Activated naive CD8-positive, alpha-beta T cell treated with anti-CD3 and anti-CD28 coated beads, Interleukin-2, amount 50 U/mL, for 24 hours (primary cell): ENCODE measurements at regions not wholly inside any gene's neighbourhood (a gene's known extent, or its start where the extent isn't known, plus 50 kb on each side); places are given as distances from the start of the nearest gene placed in this dataset.

Source experiments
- ATAC-seq: fragments of 150-1000 bp; cut with Tn5 transposase; one replicate; pipeline ENCODE4 v1.10.0; 2021
- DNase-seq: peaks from one replicate; pipeline ENCODE4 v3.0.0; 2021
- H3K27ac Mint-ChIP-seq: one replicate; pipeline ENCODE4 v1.8.0; 2021; ENCODE audit warnings: mild to moderate bottlenecking, mixed read lengths
- H3K27me3 Mint-ChIP-seq: one replicate; pipeline ENCODE4 v1.8.0; 2021; ENCODE audit warnings: mixed read lengths
- H3K36me3 Mint-ChIP-seq: one replicate; pipeline ENCODE4 v1.8.0; 2021; ENCODE audit warnings: low read depth, mixed read lengths
- H3K4me1 Mint-ChIP-seq: one replicate; pipeline ENCODE4 v1.8.0; 2021; ENCODE audit warnings: mixed read lengths
- H3K4me3 Mint-ChIP-seq: one replicate; pipeline ENCODE4 v1.8.0; 2021; ENCODE audit warnings: mild to moderate bottlenecking, moderate library complexity, mixed read lengths
- H3K9me3 Mint-ChIP-seq: one replicate; pipeline ENCODE4 v1.8.0; 2021; ENCODE audit warnings: mixed read lengths

DNA sequence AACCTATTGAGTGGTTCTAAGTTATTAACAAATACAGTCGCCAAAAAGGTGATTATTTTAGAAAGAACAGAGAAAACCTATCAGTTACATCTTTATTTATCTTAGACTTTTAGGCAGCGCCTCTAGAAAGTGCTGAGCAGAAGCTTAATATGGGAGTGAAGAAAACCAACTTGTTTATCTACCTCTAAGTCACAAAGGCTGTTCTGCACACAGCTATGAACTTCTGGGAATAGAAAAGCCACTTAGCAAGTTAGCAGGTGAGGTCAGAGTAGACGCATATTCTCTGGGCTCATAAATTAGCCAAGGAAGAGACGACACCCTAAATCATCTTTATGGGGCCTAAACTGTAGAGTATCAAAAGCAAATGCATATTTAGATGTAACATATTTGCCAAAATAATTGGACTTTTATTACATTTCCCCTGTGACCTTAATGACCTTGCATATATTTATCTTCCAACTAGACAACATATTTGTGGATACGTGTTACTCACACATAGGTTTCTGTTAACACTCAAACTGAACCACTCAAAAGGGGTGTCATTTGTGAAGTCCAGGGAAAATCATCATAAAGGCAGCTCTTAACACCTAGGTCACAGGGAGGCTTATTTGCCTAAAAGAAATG lies 267.1 kb downstream of the ADGB start:
- H3K9me3 Mint-ChIP-seq: no peaks in the 10 kb centered on the region
- DNase-seq (no peak), ATAC-seq (no peak)
- H3K27ac Mint-ChIP-seq: no peak overlapping the region
- H3K27me3 Mint-ChIP-seq: peaks cover 7% of the 10 kb centered on the region
- H3K4me3 Mint-ChIP-seq: no peak overlapping the region
- peaks cover 4% of the 10 kb centered on the region for H3K4me1 Mint-ChIP-seq
- no peaks in the 10 kb centered on the region for H3K36me3 Mint-ChIP-seq

- ATAC-seq (no peak), DNase-seq (no peak)
- no peak overlapping the region for H3K27ac Mint-ChIP-seq
- H3K27me3 Mint-ChIP-seq: peaks cover 7% of the 10 kb centered on the region
- no peaks in the 10 kb centered on the region for H3K36me3 Mint-ChIP-seq
- H3K4me1 Mint-ChIP-seq: peaks cover 10% of the 10 kb centered on the region
- no peaks in the 10 kb centered on the region for H3K9me3 Mint-ChIP-seq
- no peak overlapping the region for H3K4me3 Mint-ChIP-seq
Observed at GRCh38 chr6:146866731-146867414, 268.1 kb downstream of the ADGB start.

GRCh38 chr6:146868671-146869209 lies 270.0 kb downstream of the ADGB start:
- no peaks in the 10 kb centered on the region for H3K36me3 Mint-ChIP-seq
- no peaks in the 10 kb centered on the region for H3K9me3 Mint-ChIP-seq
- ATAC-seq (no peak), DNase-seq (no peak)
- no peak overlapping the region for H3K4me3 Mint-ChIP-seq
- peaks cover 16% of the 10 kb centered on the region for H3K4me1 Mint-ChIP-seq
- H3K27me3 Mint-ChIP-seq: peaks cover 7% of the 10 kb centered on the region
- H3K27ac Mint-ChIP-seq: no peak overlapping the region

GRCh38 chr6:146870760-146871159 lies 272.0 kb downstream of the ADGB start:
- peaks cover 31% of the 10 kb centered on the region for H3K4me1 Mint-ChIP-seq
- DNase-seq (no peak), ATAC-seq (peak; percentile 60)
- peaks cover 9% of the 10 kb centered on the region for H3K27me3 Mint-ChIP-seq
- no peaks in the 10 kb centered on the region for H3K9me3 Mint-ChIP-seq
- no peak overlapping the region for H3K4me3 Mint-ChIP-seq
- peak overlapping the region; percentile 51 for H3K27ac Mint-ChIP-seq
- H3K36me3 Mint-ChIP-seq: no peaks in the 10 kb centered on the region

GRCh38 chr6:146871611-146872425 lies 273.0 kb downstream of the ADGB start:
- H3K27me3 Mint-ChIP-seq: peaks cover 9% of the 10 kb centered on the region
- H3K4me1 Mint-ChIP-seq: peaks cover 42% of the 10 kb centered on the region
- ATAC-seq (no peak), DNase-seq (no peak)
- H3K9me3 Mint-ChIP-seq: no peaks in the 10 kb centered on the region
- H3K4me3 Mint-ChIP-seq: no peak overlapping the region
- H3K36me3 Mint-ChIP-seq: no peaks in the 10 kb centered on the region
- peak overlapping the region; percentile 64 for H3K27ac Mint-ChIP-seq

- DNase-seq (no peak), ATAC-seq (no peak)
- Mint-ChIP-seq H3K36me3 (no peaks in the 10 kb centered on the region), H3K9me3 (no peaks in the 10 kb centered on the region), H3K4me3 (no peak overlapping the region), H3K27ac (no peak overlapping the region), H3K27me3 (peaks cover 9% of the 10 kb centered on the region), H3K4me1 (peaks cover 48% of the 10 kb centered on the region)
Observed at GRCh38 chr6:146872426-146872785, 273.6 kb downstream of the ADGB start.

DNA sequence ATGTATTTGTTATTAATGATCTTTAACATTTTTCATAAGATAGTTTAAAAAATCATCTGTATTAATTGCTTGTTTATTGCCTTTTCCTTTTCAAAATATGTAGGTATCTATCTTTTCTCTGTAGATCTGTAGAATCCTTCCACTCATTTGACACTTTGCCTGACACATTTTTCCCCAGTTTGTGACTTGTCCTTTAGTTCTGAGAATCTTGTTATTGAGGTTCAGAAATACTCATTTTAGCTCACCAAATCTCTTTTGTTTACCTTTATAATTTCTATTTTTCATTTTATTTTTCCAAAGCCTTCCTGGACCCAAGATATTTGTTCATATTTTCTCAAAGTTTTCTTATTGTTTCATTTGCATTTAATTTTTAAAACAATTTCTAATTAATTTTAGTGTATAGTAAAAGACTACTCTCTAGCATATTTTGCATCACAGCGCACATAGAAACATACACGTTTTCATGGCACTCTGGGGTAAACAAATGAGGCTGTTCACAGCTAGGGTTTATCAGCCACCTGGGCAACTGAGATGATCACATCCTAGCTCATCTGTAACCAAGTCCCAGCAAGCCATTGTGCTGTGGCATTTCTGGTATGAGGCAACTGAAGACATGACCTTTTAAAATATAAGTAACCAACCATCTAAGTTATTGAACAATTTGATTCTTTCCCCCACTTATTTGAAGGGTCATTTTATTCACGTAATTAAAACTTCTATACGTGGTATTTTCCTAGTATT lies 275.7 kb downstream of the ADGB start:
- H3K27ac Mint-ChIP-seq: peak overlapping the region; percentile 77
- peaks cover 66% of the 10 kb centered on the region for H3K4me1 Mint-ChIP-seq

DNA sequence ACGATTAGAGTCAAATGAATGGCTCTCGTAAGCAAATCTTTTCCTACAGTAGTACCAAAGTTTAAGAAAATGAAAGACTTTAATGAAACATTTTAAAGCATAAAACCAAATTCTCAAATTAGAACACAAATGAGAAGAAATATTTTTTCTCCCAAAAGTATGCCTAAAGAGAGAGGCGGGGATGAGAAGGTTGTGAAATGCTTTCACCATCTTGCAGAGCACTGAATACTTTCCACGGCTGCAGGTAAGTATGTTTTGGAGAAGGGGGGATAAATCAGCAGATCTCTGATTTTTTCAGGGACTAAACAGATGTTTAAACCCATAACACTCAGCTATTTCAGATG lies 277.1 kb downstream of the ADGB start:
- peaks cover 61% of the 10 kb centered on the region for H3K4me1 Mint-ChIP-seq
- H3K9me3 Mint-ChIP-seq: peaks cover 3% of the 10 kb centered on the region
- ATAC-seq (no peak), DNase-seq (no peak)
- H3K36me3 Mint-ChIP-seq: no peaks in the 10 kb centered on the region
- H3K4me3 Mint-ChIP-seq: no peak overlapping the region
- H3K27me3 Mint-ChIP-seq: peaks cover 2% of the 10 kb centered on the region
- H3K27ac Mint-ChIP-seq: peak overlapping the region; percentile 88

More for the DNA sequence above, 275.7 kb downstream of the ADGB start:
- Mint-ChIP-seq H3K9me3 (peaks cover 3% of the 10 kb centered on the region), H3K4me3 (peak overlapping the region; percentile 5), H3K36me3 (no peaks in the 10 kb centered on the region), H3K27me3 (peaks cover 6% of the 10 kb centered on the region)
- ATAC-seq (peak; percentile 48), DNase-seq (no peak)

DNA sequence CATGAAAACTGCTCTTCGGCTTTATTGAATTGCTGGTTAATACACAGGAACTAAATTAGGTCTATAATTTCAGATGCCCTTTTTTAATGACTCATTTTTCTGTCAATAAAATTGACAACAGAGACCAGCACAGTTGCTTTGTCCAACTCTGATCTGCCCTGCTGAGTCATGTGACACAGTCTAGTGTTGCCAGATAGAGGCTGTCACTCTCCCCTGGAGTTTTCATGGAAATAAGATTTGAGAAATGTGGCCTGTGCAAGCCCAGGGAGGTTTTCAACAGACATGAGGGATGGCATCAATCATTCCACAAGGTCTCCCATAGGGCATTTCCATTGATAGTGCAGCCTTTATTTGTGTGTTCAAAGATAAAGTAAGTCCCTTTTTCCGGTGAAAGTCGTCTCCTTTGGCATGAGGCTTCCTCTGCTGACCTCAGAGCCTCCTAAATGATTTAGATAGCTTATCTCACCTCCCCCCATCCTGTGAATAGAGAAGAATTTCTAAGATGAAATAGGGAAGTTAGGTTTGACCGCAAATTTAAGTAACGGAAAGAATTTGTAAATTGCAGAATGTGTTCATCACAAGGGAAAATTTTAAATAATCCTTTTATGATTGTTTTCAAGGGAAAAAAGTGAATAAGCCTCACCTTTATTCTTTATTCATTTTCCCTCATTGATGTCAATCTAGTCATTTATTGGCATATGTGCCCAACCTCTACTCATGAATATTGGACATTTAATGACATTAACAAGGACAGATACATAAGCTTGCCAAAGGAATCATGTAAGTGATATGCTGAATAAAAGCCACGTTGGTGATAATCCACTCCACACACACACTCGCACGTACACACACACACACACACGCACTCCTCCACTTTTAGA lies 277.7 kb downstream of the ADGB start:
- Mint-ChIP-seq H3K27me3 (peaks cover 2% of the 10 kb centered on the region), H3K27ac (peak overlapping the region; percentile 88), H3K4me3 (peak overlapping the region; percentile 51), H3K36me3 (no peaks in the 10 kb centered on the region), H3K9me3 (peaks cover 3% of the 10 kb centered on the region), H3K4me1 (peaks cover 60% of the 10 kb centered on the region)
- DNase-seq: no peak
- ATAC-seq: peak; percentile 68

DNA sequence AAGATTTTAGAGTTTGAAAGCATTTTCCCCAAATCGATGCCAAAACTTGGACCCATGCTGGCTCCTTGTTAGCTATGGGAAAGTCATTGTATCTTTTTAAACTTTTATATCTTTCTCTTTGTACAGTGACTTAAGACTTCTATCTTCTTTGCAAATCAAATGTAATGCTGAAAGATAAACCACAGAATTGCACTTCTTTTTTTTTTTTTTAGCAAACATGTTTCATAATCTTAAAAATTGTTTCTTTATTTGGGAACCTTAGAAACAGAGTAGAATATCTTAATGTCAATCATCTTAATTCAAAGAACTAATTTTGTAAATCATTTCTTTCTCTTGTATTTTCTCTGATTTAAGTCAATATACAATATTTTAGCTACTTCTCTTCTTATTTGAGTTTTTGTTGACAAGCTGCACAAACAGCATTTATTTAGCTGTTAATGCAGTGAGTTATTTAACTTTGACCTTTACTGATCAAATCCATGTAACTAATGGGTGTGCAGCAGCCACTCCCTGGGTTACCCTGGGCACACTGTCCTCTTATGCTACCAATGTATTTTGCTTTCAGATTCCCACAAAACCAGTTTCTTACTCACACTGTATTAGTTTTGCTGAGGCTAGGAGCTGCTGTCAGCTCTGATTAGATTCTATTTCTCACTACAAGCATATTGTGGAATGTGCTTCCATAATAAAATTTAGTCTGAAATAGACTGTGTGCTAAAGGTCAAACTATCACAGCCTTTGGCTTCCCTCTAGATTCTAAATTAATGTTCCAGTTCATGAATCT lies 279.6 kb downstream of the ADGB start:
- no peak for DNase-seq
- no peaks in the 10 kb centered on the region for H3K36me3 Mint-ChIP-seq
- peaks cover 3% of the 10 kb centered on the region for H3K9me3 Mint-ChIP-seq
- no peak for ATAC-seq
- H3K27ac Mint-ChIP-seq: peak overlapping the region; percentile 76
- H3K4me1 Mint-ChIP-seq: peaks cover 56% of the 10 kb centered on the region
- H3K4me3 Mint-ChIP-seq: no peak overlapping the region
- peaks cover 2% of the 10 kb centered on the region for H3K27me3 Mint-ChIP-seq

- no peak for DNase-seq
- H3K4me1 Mint-ChIP-seq: peaks cover 50% of the 10 kb centered on the region
- H3K27ac Mint-ChIP-seq: peak overlapping the region; percentile 76
- H3K36me3 Mint-ChIP-seq: no peaks in the 10 kb centered on the region
- peaks cover 3% of the 10 kb centered on the region for H3K9me3 Mint-ChIP-seq
- no peak overlapping the region for H3K4me3 Mint-ChIP-seq
- ATAC-seq: no peak
- H3K27me3 Mint-ChIP-seq: peaks cover 2% of the 10 kb centered on the region
Observed at GRCh38 chr6:146878952-146879340, 280.2 kb downstream of the ADGB start.

- Mint-ChIP-seq H3K36me3 (no peaks in the 10 kb centered on the region), H3K4me3 (no peak overlapping the region), H3K27me3 (no peaks in the 10 kb centered on the region), H3K9me3 (peaks cover 3% of the 10 kb centered on the region), H3K27ac (peak overlapping the region; percentile 76), H3K4me1 (peaks cover 44% of the 10 kb centered on the region)
- no peak for ATAC-seq
- no peak for DNase-seq
Observed at GRCh38 chr6:146879406-146880117, 280.8 kb downstream of the ADGB start.
